H9 (cell line): ENCODE measurements at regions not wholly inside any gene's neighbourhood (a gene's known extent, or its start where the extent isn't known, plus 50 kb on each side); places are given as distances from the start of the nearest gene placed in this dataset.

ENCODE experiments used
- DNase-seq: peaks from one replicate; pipeline ENCODE4 v3.0.0-alpha.2; 2017
- H2AFZ ChIP-seq: one replicate; pipeline ENCODE4 v1.6.1; 2013; ENCODE audit warnings: mild to moderate bottlenecking, low read length, control low read depth, moderate library complexity
- H2AK5ac ChIP-seq: 2 replicates; pipeline ENCODE4 v1.6.1; 2013; ENCODE audit warnings: low read length, control low read depth, mixed read lengths; ENCODE audit not compliant: insufficient read length
- H2BK120ac ChIP-seq: one replicate; pipeline ENCODE4 v1.6.1; 2013; ENCODE audit warnings: low read depth, mild to moderate bottlenecking, low read length, control low read depth, inconsistent platforms; ENCODE audit not compliant: poor library complexity, severe bottlenecking
- H2BK12ac ChIP-seq: 2 replicates; pipeline ENCODE4 v1.6.1; 2013; ENCODE audit warnings: low read length, control low read depth, mixed read lengths, low read depth; ENCODE audit not compliant: insufficient read length
- H2BK15ac ChIP-seq: 2 replicates; pipeline ENCODE4 v1.6.1; 2013; ENCODE audit warnings: low read depth, low read length, control low read depth
- H2BK20ac ChIP-seq: one replicate; pipeline ENCODE4 v1.6.1; 2013; ENCODE audit warnings: low read depth, mild to moderate bottlenecking, low read length, control low read depth, inconsistent platforms; ENCODE audit not compliant: poor library complexity, severe bottlenecking
- H2BK5ac ChIP-seq: 2 replicates; pipeline ENCODE4 v1.6.1; 2013; ENCODE audit warnings: low read length, control low read depth, mixed read lengths; ENCODE audit not compliant: insufficient read length
- H3K14ac ChIP-seq: 2 replicates; pipeline ENCODE4 v1.6.1; 2013; ENCODE audit warnings: low read length, control low read depth; ENCODE audit not compliant: insufficient read depth
- H3K18ac ChIP-seq: 2 replicates; pipeline ENCODE4 v1.6.1; 2013; ENCODE audit warnings: low read depth, mild to moderate bottlenecking, mixed read lengths, low read length, control low read depth; ENCODE audit not compliant: insufficient read length
- H3K23ac ChIP-seq: 2 replicates; pipeline ENCODE4 v1.6.1; 2013; ENCODE audit warnings: low read length, control low read depth, mixed read lengths, low read depth; ENCODE audit not compliant: insufficient read length
- H3K23me2 ChIP-seq: 2 replicates; pipeline ENCODE4 v1.6.1; 2013; ENCODE audit warnings: low read depth, mild to moderate bottlenecking, mixed read lengths, low read length, control low read depth; ENCODE audit not compliant: insufficient read length, poor library complexity, severe bottlenecking
- H3K27ac ChIP-seq: 2 replicates; pipeline ENCODE4 v1.5.1; 2013; ENCODE audit warnings: low read length, control low read depth, mixed read lengths, low read depth; ENCODE audit not compliant: insufficient read length
- H3K27me3 ChIP-seq: 2 replicates; pipeline ENCODE4 v1.6.1; 2013; ENCODE audit warnings: low read length, control low read depth, inconsistent platforms; ENCODE audit not compliant: insufficient read depth
- H3K4ac ChIP-seq: 2 replicates; pipeline ENCODE4 v1.6.1; 2013; ENCODE audit warnings: low read depth, mild to moderate bottlenecking, control low read depth, inconsistent platforms, low read length, moderate library complexity
- H3K4me1 ChIP-seq: 2 replicates; pipeline ENCODE4 v1.6.1; 2013; ENCODE audit warnings: low read length, control low read depth, inconsistent platforms; ENCODE audit not compliant: insufficient read depth
- H3K4me2 ChIP-seq: 2 replicates; pipeline ENCODE4 v1.6.1; 2013; ENCODE audit warnings: low read length, control low read depth, mixed read lengths; ENCODE audit not compliant: insufficient read length, insufficient read depth
- H3K56ac ChIP-seq: 2 replicates; pipeline ENCODE4 v1.6.1; 2013; ENCODE audit warnings: low read depth, mild to moderate bottlenecking, mixed read lengths, low read length, control low read depth; ENCODE audit not compliant: insufficient read length
- H3K79me1 ChIP-seq: 2 replicates; pipeline ENCODE4 v1.6.1; 2013; ENCODE audit warnings: low read depth, mild to moderate bottlenecking, moderate library complexity, low read length, control low read depth, inconsistent platforms; ENCODE audit not compliant: insufficient read depth, poor library complexity, severe bottlenecking
- H3K79me2 ChIP-seq: 2 replicates; pipeline ENCODE4 v1.6.1; 2013; ENCODE audit warnings: low read length, control low read depth, inconsistent platforms; ENCODE audit not compliant: insufficient read depth
- H3K9ac ChIP-seq: 2 replicates; pipeline ENCODE4 v1.6.1; 2013; ENCODE audit warnings: low read length, control low read depth, mixed read lengths; ENCODE audit not compliant: insufficient read length; ENCODE audit errors: extremely low read depth
- H3K9me3 ChIP-seq: one replicate; pipeline ENCODE4 v1.6.1; 2013; ENCODE audit warnings: low read depth, low read length, inconsistent platforms; ENCODE audit not compliant: control insufficient read depth
- H3T11ph ChIP-seq: one replicate; pipeline ENCODE4 v1.6.1; 2013; ENCODE audit warnings: mild to moderate bottlenecking, low read length, control low read depth, inconsistent platforms
- H4K20me1 ChIP-seq: one replicate; pipeline ENCODE4 v1.6.1; 2013; ENCODE audit not compliant: control insufficient read depth, insufficient read length, insufficient read depth
- H4K5ac ChIP-seq: 2 replicates; pipeline ENCODE4 v1.6.1; 2013; ENCODE audit warnings: low read depth, mild to moderate bottlenecking, mixed read lengths, low read length, control low read depth; ENCODE audit not compliant: insufficient read length
- H4K8ac ChIP-seq: replicated peaks from 2 replicates; pipeline ENCODE4 v1.6.1; 2013; ENCODE audit warnings: low read length, control low read depth, mixed read lengths, low read depth; ENCODE audit not compliant: insufficient read length
- H4K91ac ChIP-seq: 2 replicates; pipeline ENCODE4 v1.6.1; 2013; ENCODE audit warnings: low read depth, mild to moderate bottlenecking, moderate library complexity, mixed read lengths, low read length, control low read depth; ENCODE audit not compliant: insufficient read length
- H3K27ac Mint-ChIP-seq, 3 experiments: 2 replicates in 2 of 3; 3 replicates in 1 of 3; pipeline ENCODE4 v1.8.0; 2020 to 2021; ENCODE audit warnings: mixed read lengths in 3 of 3, mild to moderate bottlenecking in 1 of 3, moderate library complexity in 1 of 3
- H3K27me3 Mint-ChIP-seq: 2 replicates; pipeline ENCODE4 v1.8.0; 2021; ENCODE audit warnings: low read depth, mild to moderate bottlenecking, moderate library complexity, mixed read lengths
- H3K36me3 Mint-ChIP-seq, 3 experiments: 2 replicates in 2 of 3; 3 replicates in 1 of 3; pipeline ENCODE4 v1.8.0; 2020 to 2021; ENCODE audit warnings: low read depth in 3 of 3, mixed read lengths in 3 of 3; ENCODE audit not compliant: insufficient read depth in 1 of 3
- H3K4me1 Mint-ChIP-seq, 2 experiments: 2 replicates each; pipeline ENCODE4 v1.8.0; 2020; ENCODE audit warnings: mixed read lengths in 2 of 2
- H3K4me3 Mint-ChIP-seq, 2 experiments: 2 replicates in 1 of 2; 3 replicates in 1 of 2; pipeline ENCODE4 v1.8.0; 2020 to 2021; ENCODE audit warnings: mild to moderate bottlenecking in 2 of 2, mixed read lengths in 2 of 2, moderate library complexity in 1 of 2
- H3K9me3 Mint-ChIP-seq, 2 experiments: 2 replicates in 1 of 2; 3 replicates in 1 of 2; pipeline ENCODE4 v1.8.0; 2020; ENCODE audit warnings: mild to moderate bottlenecking in 2 of 2, mixed read lengths in 2 of 2, moderate library complexity in 1 of 2
- WGBS: extraction: QIAGEN DNeasy Blood & Tissue Kit; methylation state at CpG from one replicate; pipeline ENCODE4 v1.1.7; 2013; ENCODE audit warnings: missing lambda C conversion rate, low lambda C conversion rate, mixed read lengths; ENCODE audit not compliant: insufficient read length; ENCODE audit errors: extremely low coverage; 5-methylcytosine and 5-hydroxymethylcytosine counted together
- TF ChIP-seq, protein P1 (sequence below): fragments of 200-600 bp; sonication (generic); conservative IDR thresholded peaks from 3 replicates; pipeline ENCODE4 v1.8.0; 2021; ENCODE audit warnings: antibody characterized with exemption, mild to moderate bottlenecking

GRCh38 chr9:23608456-23608855, 217.6 kb downstream of the ELAVL2 start:
- Mint-ChIP-seq H3K27ac (no peak overlapping the region), H3K9me3 (no peaks in the 10 kb centered on the region), H3K4me3 (no peak overlapping the region), H3K36me3 (peaks cover 5 to 11% (median 6%) of the 10 kb centered on the region in 3 experiments; a peak in 5 of 7 replicates), H3K27me3 (no peaks in the 10 kb centered on the region), H3K4me1 (no peaks in the 10 kb centered on the region; a peak in 1 of 4 replicates)
- Histone ChIP-seq H4K91ac (no peak overlapping the region), H3K9me3 (no peaks in the 10 kb centered on the region), H3K27ac (no peak overlapping the region), H2AK5ac (no peak overlapping the region), H3T11ph (no peak overlapping the region), H2BK15ac (no peak overlapping the region), H3K27me3 (no peaks in the 10 kb centered on the region), H2BK120ac (no peak overlapping the region), H3K18ac (no peak overlapping the region), H3K23ac (no peak overlapping the region), H2AFZ (no peak overlapping the region), H4K5ac (no peak overlapping the region), H3K4me2 (no peak overlapping the region), H3K14ac (no peak overlapping the region), H3K23me2 (no peaks in the 10 kb centered on the region), H2BK12ac (no peak overlapping the region), H2BK20ac (no peak overlapping the region), H3K4ac (no peak overlapping the region), H3K9ac (no peak overlapping the region), H3K56ac (no peak overlapping the region), H3K4me1 (no peaks in the 10 kb centered on the region), H4K8ac (no peak overlapping the region), H3K79me2 (no peaks in the 10 kb centered on the region), H2BK5ac (no peak overlapping the region), H3K79me1 (no peaks in the 10 kb centered on the region), H4K20me1 (no peaks in the 10 kb centered on the region)
- no peak for DNase-seq
- TF ChIP-seq, protein P1, sequence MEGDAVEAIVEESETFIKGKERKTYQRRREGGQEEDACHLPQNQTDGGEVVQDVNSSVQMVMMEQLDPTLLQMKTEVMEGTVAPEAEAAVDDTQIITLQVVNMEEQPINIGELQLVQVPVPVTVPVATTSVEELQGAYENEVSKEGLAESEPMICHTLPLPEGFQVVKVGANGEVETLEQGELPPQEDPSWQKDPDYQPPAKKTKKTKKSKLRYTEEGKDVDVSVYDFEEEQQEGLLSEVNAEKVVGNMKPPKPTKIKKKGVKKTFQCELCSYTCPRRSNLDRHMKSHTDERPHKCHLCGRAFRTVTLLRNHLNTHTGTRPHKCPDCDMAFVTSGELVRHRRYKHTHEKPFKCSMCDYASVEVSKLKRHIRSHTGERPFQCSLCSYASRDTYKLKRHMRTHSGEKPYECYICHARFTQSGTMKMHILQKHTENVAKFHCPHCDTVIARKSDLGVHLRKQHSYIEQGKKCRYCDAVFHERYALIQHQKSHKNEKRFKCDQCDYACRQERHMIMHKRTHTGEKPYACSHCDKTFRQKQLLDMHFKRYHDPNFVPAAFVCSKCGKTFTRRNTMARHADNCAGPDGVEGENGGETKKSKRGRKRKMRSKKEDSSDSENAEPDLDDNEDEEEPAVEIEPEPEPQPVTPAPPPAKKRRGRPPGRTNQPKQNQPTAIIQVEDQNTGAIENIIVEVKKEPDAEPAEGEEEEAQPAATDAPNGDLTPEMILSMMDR = no peak
- WGBS = no CpG with 5 or more reads among the region's 3 CpGs
